GM18519 (cell line): ENCODE measurements at regions not wholly inside any gene's neighbourhood (a gene's known extent, or its start where the extent isn't known, plus 50 kb on each side); places are given as distances from the start of the nearest gene placed in this dataset.
A peak's percentile ranks its signal among the peaks of the same experiment; 100 is the strongest.

Experiments
- ATAC-seq: cut with Tn5 transposase; IDR thresholded peaks from one replicate; pipeline ENCODE4 v1.9.1; 2021; ENCODE audit warnings: mild to moderate bottlenecking, moderate library complexity; ENCODE audit not compliant: unreplicated experiment, low FRiP score

DNA sequence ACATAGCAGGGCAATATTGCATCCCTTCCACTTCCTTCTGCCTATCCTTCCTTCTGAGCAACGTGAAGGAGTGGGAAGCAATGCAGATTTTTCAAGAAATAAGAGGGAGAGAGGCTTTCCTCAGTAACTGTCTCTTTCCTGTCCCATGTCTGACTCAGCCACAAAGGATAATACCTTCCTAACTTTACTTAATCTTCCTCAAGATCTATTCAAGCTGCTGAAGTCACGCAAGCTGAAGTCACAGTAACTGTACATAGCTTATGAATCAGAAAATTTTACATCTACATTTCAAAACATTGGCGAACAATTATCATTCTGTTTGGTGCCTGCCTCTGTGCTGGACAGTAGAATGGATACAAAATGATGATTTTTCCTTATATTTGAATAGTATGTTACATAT is 86.4 kb upstream of the POU3F2 start:
- ATAC-seq = no peak

DNA sequence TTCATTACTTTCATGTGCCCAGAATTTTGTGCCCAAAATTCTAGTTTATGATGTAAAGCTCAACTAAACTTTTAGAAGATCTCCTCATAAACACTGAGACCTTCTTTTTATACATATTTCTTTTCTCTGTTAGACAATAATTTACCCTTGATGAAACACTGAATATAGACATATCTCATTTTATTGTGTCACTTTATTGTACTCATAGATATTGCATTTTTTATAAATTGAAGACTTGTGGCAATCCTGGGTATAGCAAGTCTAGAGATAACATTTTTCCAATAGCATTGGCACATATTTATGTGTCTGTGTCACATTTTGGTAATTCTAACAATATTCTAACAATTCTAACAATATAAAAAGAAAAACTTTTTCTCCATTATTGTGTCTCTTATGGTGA is 74.9 kb upstream of the POU3F2 start:
- ATAC-seq = no peak

DNA sequence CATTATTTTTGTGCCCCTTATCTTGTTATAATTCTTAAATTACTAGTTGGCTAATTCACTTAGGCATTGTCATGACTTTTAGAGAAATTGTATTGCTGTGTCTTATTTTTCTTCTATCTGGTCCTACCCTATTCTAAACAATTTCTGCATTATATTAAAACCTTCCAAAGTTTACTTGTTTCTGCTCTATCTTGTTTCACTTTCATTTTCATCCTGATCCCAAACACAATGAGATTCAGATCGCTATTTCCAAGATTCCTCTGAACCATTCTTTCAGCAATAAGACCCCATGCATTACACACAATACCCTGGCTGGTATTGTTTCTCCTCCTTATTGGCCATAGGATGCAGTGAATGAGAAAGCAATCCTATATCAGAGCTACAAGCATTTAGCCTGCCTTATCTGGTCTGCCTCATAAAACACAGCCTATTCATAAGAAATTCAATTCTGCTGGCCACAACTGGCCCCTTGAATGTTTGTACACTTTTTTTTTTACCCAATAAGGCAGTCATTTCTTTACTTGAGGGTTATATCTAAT is 69.9 kb upstream of the POU3F2 start:
- ATAC-seq = no peak

DNA sequence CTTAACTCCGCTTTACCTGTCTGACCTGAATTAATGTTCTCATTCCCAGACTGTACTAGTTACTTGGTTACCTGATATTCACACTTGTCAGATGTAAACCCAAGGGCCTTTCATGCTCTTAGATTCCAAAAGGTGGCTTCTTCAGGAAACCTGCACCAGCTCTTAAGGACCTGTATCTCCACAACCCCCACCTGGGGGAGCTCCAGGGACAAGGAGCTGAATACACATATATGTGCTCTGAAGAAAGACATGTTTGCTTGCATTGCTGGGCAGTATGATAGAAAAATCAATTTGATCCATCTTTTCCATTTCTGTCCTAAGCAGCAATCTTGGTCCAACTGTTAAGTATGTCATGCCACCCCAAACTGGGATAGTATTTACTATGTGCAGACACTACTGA is 64.8 kb upstream of the POU3F2 start:
- ATAC-seq = no peak

DNA sequence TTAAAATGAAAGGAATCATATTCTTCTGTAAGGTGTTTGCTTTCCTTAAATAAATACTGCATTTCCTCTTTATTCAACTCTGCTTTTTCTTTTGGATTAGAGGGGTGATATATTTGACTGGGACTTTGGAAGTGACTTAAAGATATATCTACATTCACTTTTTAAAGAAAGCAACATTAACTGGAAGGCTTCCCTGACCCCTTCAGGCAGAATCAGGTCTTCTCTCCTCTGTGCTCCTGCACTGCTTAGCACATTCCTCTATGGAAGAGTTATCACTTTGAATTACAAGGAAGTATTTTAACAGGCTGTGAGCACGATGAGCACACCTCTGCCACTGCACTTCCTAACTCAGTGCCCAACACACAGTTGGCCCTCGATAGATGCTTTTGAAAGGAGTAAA is 59.2 kb upstream of the POU3F2 start:
- no peak for ATAC-seq

DNA sequence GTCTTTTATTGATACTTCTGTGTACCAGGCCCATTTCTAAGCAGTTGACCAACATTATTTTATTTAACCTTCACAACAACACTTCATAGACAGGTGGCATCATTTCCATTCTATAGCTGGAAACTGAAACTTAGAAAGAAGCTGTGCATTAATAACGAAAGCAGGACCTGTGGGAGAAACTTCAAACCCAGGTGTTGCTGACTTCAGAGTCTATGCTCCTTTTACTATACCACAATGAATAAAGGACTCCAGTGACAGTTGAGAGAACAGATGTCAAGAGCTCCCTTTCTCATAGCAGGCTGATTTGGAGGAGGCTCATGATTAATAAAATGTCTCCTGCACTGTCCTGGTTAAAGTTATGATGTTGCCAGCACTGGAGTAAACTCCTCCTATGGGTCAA is 56.6 kb upstream of the POU3F2 start:
- peak; percentile 99 for ATAC-seq

DNA sequence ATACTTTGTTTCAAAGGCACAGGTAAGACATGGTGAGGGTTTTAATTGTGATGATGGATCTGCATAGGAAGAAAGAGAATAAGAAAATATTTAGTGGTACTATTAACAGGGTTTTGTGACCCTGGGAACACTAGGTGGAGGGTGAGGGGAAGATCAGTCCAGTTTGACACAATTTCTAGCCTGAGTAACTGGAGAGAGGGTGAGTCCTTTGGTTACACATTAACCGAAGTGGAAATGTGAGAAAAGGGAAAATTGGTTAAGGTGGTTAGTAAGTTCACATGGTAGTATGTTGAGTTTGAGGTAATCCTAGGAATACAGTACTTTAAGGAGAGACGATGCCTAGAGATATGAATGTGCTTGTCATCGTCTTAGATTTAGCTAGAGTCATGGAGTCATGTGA is 54.8 kb upstream of the POU3F2 start:
- no peak for ATAC-seq

DNA sequence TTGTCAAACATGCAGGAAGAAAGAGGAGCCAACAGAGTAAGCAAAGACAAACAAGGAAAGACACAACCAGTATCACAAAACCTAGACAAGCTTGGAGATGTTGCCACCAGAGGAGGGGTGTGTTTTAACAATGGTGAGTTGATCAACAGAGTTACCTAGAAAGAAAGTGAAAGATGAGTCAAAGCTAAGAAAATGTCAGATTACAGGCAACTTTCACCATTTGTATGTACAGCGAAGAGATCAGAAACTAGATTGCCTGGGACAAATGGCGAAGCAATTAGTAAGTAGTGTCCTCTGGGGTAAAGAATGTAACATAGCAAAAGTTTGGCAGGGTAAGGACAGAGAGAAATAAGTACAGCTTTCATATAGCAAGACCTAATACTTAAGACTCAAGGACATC is 51.6 kb upstream of the POU3F2 start:
- ATAC-seq = peak; percentile 40

DNA sequence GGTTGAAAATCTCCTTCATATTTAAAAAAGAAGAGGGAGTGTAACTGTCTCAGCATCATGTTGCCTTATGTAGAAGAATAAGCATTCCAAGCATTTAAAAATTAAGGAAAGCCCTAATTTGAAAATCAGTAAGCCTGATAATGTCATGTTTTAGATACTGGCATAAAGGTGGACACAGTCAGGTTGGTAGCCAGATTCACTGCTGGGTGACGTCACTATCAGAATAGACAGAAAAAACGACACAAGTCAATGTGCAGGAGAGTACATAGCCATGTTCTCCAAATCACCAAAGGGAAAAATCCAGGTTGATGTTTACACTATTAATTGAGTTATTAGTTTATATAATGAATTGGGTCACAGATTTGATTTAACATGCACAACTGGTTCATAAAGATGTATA is 50.8 kb upstream of the POU3F2 start:
- ATAC-seq = no peak
